HG03571 (cell line): ENCODE measurements at regions not wholly inside any gene's neighbourhood (a gene's known extent, or its start where the extent isn't known, plus 50 kb on each side); places are given as distances from the start of the nearest gene placed in this dataset.

Experiments
- ATAC-seq: cut with Tn5 transposase; IDR thresholded peaks from one replicate; pipeline ENCODE4 v1.9.1; 2021; ENCODE audit not compliant: unreplicated experiment

DNA sequence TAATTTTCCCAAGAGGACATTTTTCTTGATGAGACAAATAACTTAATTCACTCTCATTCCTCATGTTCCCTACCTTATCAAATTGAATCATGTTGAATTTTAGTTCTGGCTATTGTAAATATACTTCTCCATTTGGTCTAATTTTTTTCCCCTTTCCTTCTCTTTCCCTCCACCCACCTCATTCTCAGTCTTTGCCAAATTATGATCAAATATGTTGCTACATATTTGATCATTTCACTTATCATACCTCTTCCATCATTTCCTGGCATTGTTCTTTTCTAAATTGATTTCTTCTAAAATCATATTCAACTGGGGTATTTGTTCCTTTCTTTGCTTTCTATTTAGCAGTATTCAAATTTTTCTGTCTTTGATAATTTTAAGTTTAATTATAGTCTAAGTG is 52.3 kb downstream of the HDGFL1 start:
- ATAC-seq: no peak

DNA sequence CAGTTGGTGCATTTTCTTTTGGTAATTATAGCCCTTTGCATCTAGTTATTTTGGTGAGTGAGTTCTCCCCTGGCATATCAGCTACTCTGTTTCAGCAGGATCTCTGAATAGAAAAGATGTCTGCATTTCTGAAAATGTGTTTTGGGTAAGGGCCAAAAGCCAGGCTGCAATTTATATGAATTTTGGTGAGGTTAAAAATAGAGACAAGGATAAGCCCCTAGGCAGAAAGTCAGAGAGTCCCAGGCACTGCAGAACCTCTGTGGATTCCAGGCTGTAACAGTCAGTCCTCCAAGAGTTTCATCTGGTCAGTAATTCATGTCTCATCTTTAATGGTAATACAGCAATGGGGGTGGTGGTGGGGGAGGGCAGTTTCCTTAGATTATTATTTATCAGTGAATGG is 53.0 kb downstream of the HDGFL1 start:
- ATAC-seq: no peak

DNA sequence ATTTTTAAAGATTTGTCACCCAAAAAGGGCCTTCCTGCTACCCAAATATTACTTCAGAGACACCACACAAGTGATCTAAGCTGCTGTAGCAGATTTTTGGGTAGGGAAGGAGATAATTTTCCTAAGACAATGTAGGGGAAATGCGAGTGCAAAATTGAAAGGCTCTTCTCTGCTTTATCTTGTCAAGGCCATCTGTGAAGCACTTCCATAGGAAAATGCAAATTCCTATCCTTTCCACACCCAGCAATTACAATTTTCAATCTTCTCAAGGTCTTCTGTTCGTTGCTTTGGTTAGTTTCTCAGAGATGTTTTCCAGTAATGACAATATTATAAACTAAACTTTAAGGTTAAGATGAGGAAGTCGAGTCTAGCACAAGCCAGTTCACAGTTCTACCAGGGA is 53.4 kb downstream of the HDGFL1 start:
- ATAC-seq: no peak

DNA sequence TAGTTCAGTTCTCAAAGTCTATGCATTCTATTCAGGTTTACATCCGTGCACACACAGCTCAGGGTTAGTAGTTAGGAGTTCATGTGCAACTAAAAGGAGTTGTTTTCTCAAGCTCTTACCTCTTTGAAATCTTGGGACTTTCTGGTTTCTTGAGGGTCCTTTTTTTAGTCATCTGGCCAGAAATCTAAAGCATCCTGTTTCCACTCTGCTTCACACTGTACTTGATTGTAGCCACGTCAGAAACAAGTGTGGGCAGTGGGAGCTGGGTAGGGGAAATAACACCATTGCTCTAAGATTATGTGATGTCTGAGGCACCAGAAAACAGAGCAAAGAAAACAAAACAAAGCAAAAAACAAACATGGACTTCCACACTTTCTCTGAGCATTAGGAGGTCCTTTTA is 58.3 kb downstream of the HDGFL1 start:
- no peak for ATAC-seq

DNA sequence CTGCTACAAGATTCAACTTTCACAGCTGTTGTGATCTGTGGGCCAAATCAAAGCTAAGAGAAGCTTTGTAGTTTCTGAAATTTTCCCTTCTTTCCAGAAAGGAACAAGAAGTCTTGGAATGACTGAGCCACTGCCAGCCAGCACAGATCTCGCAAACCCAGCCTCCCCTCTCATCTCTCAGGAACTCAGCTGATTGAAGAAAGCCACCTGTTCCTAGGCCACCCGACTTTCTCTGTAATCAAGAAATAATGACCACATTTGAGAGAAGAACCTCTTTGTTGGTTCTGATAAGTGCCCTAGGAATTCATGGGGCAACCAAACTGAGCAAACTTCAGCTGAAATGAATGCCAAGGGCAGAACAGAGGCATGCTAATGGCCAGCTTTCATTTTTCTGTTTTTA is 61.7 kb downstream of the HDGFL1 start:
- no peak for ATAC-seq

DNA sequence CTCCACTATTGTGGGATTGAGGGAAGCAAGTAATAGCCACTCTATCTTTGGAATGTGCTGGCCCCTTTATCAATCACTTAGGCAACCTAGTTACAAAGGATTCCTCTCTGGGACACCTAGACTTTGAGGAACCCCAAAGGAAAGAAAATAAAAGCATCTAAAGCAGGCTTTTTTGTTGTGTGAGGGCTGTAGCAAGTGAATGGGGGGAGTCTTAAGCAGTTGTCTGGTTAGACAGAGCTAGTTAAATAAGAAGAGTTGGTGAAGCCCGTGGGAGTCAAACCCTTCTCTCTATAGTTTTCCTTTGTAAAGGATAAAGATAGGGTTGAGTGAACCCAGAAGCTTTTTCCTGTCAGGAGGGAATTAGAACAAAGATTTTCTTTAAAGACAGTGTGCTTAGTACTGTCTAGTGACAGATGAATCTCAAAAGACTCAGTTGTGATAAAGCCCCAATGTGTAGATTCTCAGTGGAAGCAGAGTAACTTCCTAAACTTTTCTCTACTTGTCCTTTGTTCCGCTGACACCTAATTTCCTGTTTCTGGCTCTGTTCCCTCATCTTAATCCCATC is 63.3 kb downstream of the HDGFL1 start:
- ATAC-seq: no peak

DNA sequence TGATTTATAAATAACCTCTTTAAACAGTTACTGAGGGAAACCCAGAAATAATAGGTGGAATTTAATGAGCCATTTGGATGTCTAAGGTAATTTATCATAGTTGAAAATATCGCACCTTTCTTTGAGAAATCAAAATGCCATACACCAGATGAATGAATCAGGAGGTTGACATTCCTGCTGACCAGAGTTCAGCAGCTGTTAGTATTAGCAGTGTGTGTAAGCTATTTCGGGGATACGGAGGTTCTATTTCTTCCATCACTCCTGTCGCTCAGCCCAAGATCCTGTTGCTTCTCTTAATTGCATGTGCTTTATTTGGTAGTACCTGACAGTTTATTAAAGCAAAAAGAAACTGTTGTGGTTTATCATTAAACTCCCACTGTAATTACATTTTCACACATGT is 67.1 kb downstream of the HDGFL1 start:
- no peak for ATAC-seq

DNA sequence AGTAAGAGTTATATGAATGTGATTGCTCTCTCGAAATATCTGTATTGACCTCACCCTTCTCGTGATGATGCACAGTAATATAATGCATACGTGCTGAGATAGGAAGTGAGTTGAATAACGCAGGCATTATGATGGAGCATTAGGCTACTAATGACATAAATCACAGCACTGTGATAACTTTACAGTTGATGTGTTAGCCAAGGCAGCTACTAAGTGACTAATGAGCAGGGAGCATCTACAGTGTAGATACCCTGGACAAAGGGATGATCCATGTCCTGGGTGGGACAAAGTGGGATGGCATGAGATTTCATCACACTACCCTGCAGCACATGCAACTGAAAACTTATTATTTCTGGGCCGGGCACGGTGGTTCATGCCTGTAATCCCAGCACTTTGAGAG is 68.4 kb downstream of the HDGFL1 start:
- ATAC-seq: no peak

DNA sequence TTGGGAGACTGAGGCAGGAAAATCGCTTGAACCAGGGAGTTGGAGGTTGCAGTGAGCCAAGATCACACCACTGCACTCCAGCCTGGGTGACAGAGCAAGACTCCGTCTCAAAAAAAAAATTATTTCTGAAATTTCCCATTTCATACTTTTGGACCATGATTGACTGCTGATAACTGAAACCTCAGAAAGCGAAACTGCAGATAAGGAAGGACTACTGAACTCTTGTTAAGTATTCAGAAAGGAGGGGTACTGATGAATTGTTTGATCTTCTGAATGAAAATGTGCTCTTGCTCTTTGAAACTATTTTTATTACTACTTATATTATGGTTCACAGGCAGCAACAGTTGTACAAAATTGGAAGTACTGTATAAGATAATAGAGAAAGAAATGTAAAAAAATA is 69.0 kb downstream of the HDGFL1 start:
- ATAC-seq: no peak

DNA sequence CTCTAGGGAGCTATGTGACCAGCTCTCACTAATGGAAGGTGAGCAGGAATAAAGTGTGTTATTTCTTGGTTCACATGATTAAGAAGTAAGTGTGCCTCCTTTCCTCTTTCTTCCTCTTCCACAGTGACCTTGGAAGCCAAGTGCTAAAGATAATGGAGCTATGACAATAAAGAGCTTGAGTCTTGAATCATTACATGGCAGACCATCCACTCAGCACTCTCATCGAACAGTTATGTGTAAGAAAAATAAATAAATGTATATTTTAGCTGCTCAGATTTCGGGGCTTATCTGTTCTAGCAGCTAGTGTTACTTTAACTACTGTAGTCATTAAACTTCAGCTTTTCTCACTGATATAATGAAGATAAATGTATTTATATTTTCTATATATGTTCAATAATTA is 72.9 kb downstream of the HDGFL1 start:
- no peak for ATAC-seq

DNA sequence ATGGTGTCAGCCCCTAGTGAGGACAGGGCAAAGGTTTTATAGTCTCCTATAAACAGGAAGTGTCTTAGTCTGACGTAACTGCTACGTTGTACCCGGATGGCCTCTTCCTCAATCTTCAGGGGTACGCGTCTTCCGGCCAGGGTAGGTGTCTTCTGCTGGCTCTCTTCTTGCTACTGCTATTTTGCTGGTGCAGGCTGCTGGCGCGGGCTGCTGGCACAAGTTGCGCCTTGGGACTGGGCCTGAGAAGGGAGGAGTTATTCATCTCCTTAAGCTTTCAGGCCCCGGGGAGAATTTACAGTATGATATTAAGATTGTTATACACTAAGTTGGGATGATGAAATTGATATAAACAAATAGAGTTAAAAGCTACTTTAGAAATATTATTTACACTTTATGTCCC is 74.4 kb downstream of the HDGFL1 start:
- ATAC-seq: no peak

DNA sequence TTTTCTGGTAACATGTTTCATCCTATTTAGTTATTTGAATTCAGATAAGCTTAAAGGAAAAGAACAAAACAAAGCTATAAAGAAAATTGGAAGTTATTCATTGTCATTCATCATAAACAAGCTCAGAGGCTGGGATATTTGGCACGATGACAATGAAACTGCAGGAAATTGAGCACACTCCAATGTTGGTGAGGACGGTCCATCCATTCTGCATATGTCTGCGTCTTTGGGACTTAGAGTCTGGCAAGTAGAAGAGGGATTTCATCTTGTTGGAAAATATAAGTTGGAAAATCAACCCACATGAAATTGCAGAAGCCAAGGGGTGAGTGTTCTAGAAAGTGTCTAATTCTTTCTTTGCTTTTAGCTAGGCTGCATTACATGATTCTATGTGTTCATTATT is 78.4 kb downstream of the HDGFL1 start:
- ATAC-seq: no peak

DNA sequence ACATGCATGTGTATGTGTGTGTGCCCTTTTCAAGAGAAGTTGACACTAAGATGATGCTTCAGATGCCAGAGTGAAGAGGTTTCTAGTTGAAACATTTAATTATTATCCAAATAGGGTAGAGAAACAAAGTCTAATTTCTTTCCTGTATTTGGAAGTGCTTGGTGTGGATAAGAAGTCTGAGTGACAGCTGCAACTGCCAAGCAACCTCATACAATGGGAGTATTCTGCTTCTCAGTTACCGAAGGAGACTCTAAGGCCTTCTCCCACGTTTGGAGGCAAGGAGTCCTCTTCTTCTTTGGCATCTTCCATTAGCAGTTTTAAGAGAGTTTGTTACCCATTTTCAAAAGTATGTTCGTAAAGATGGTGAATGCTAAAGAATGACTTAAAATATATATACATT is 82.4 kb downstream of the HDGFL1 start:
- ATAC-seq: no peak

DNA sequence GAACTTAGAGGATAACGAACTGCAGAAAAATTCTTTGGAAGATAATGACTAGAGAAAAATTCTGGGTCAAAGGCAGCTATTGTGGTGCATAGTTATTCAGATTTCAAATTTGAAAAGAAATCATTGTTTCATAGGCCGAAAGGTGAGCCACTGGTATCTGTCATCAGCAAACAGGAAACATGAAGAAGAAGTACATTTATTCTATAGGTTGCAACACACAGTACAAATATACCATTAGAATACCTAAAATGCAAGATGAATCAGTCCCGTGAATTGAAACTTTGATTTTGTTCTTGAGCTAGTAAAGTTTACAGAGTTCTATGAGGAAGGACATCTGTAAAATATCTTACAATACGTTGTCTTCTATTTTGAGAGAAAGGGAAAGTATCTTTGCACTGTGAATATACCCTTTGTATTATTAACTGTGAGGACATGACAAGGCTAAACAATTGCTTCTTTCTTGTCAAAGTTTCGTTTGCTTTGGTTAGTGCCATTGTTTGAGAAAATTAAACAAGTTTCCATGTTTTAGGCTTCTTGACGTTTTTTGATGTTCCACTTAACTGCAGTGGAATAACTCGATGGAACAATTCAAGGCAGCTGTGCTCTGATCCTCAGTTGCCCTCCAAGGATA is 84.7 kb downstream of the HDGFL1 start:
- ATAC-seq: no peak

DNA sequence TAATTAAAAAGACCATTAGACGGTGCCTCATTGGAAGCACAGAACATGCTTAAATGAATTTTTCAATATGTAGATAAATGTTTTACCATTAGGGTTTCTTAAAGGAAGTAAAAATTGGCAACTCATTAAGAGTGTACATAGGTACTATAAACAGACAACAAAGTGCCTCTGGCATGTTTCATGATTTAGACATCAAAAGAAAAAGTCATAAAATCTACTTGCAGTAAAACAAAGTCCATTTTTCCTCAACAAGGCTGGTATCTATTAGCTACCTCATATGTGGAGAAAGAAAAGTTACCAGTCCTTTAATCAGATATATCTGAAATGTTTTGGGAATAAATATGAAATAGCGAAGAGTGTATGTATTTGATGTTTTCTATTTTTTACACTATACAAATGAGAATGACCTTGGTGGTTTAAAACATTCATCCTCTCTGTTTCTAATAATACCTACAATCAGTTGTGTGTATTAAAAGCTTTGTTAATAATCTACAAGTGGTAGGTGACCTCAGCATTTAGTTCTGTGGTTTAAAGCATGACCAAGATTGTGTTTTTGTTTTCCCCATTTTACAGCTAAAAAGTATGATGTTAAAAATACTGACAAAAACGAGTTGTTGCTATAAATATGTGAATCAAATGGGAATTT is 87.5 kb downstream of the HDGFL1 start:
- peak; percentile 81 for ATAC-seq

DNA sequence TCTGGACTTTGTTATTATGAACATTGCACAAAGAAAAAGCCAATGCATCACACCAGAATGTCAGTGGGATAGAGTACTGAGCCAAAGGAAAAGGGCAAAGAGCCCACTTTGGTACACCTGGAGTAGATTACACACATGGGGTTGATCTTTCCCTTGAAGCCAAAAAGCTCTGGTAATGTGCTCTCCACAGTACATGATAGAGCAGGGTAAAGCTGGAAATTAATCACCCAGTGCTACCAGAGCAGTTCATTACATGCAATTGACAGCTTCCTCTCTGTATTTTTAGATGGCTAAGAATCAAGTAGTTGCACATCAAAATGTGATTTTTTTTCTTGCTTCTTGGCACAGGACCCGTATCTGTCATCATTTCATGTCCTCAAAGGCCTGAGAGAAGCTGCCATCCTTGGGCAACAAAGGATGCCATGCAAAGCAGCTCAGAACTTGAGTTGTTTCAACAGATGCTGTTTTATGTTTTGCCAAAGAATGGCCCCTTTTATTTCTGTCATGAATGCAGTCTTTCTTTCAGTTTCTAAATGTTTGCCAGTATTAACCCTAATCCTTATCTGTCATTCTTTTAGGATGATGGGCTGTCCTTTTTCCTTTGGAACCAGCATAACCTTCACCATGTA is 88.1 kb downstream of the HDGFL1 start:
- ATAC-seq: peak; percentile 38

DNA sequence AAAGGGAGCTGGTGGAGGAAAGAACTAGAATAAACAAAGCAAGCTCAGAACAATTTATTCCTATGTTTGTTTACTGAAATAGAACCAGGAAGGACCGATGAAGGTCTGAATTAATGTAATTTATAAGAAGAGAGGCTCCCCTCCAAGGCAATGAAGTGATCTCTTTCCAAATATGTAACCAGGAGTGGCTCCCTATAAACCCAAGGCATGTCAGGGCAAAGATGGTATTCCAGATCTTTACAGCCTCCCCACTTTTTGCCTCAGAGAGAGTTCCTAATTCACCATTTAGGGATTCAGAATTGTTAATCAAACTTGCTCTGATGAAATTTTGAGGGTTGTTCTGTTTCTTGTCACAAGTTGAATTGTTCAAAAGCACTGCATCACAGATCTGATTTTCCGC is 88.8 kb downstream of the HDGFL1 start:
- ATAC-seq: no peak

DNA sequence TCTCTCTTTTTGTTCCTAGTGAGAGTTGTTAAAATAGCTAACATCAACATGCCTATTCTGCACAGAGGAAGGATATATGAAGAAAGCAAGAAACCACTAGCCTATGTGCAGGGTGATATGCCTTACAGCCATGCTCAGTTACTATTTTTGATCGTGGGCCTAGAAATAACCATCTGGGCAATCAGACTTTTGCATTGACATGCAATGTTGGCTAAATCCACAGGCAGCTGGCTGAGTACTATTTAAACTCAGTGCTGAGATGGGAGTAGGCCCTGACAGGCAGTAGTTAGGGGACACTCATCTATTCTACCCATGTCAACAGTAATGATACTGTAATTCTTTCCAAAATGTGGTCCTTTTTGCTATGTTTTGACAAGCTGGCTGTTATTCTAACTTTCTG is 89.6 kb downstream of the HDGFL1 start:
- no peak for ATAC-seq

DNA sequence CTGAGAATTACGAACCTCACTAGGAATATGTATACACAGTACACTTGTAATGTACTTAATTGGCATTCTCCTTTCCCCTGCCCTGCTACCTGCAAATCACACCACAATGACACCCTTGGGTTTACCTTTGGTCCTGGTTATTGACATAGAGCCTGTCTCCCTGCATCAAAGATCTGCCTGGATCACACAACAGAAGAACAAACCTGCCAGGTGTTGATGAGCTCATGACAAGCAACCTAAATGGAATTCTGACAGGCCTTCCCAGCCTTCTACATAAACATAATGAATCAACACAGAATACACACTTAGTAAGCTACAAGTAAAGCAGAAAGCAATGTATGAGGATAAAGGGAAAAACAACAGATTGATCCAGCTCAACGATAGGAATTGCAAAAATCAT is 95.6 kb downstream of the HDGFL1 start:
- ATAC-seq: no peak

DNA sequence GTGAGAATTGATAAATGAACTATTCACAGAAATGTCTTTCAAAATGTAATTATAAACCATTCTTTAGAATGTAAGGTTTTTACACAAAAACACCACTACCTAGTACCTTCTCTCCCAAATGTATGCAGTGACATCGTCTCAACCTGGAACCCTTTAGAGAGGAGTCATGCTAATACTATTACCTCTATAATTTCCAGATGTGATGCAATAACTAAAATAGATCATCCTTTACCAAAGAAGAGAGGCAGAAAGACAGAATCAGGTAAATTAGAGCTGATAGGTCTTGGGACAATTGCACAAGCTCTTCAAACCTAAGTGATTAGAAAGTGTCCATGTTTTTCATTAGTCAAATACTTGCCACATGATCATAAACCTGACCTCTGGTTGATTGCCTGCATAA is 96.7 kb downstream of the HDGFL1 start:
- no peak for ATAC-seq

DNA sequence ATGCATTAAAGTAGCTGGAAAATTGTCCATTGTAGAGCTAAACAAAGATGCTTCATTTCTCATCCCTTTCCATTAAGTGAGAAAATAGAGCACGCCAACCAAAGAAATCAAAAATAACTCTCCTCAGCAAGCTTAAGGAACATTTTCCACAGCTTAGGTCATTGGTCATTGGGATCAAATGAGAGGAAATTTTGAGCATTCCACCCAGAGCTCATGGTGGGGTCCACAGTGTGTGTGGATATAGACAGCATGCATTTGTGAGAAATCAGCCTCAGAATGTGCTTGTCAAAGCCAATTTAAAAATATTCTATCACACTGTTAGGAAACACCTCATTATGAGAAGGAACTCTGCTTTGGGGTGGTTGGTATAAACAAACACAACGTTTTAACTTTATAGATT is 97.2 kb downstream of the HDGFL1 start:
- ATAC-seq: no peak

DNA sequence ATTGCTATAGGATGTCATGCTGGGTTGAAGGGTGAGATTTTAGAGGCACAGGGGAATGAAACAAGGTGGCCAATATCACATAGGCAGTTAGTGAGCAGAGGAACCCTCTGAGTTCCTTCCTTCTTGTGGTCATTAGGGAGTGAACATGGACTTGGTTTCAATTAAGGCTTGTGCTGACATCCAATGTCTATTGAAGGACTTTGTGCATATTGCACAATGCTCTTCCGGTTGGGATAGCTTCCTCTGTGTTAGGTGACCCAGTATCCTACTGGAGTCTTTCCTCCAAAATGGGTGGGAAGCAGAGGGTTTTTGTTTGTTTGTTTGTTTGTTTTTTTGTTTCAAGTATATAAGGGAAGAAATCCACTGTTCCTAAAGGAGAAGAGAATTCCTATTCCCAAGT is 98.5 kb downstream of the HDGFL1 start:
- ATAC-seq: no peak
